ENCODE measurements at regions not wholly inside any gene's neighbourhood (a gene's known extent, or its start where the extent isn't known, plus 50 kb on each side); places are given as distances from the start of the nearest gene placed in this dataset.

DNA sequence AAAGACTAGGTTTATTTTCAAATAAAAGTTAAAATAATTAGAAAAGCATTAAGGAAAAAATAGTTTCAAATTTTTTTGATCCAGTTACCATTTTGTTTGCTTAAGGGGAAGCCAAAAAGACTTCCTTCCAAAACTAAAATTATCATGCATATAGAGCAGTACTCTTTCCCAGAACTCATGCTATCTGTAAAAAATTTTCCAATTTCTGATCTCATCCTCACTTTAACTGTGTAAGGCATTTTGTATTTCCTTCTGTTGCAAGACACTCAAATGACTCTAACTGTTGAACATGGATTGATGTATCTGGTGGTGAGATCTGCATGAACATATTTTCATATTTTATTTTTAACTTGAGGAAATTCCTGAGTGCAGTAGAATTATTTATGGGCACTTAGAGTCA lies 150.1 kb downstream of the ADAM29 start:
- TF ChIP-seq POLR2A (IDR thresholded peaks at IDR 0.05; ENCODE audit: low read length): no peak
- TF ChIP-seq GATA1 (IDR thresholded peaks at IDR 0.05; ENCODE audit: low read depth, low read length): no peak

Measured in erythroblast (primary cell).